ACC112 (cell line): ENCODE measurements at regions not wholly inside any gene's neighbourhood (a gene's known extent, or its start where the extent isn't known, plus 50 kb on each side); places are given as distances from the start of the nearest gene placed in this dataset.

Experiments used
- H2AFZ ChIP-seq: fragments of 200-600 bp; sonication (generic); one replicate; pipeline ENCODE4 v1.6.0; 2017; ENCODE audit warnings: antibody characterized with exemption, low read length; ENCODE audit not compliant: unreplicated experiment
- H3K27ac ChIP-seq: fragments of 200-600 bp; sonication (generic); 2 replicates; pipeline ENCODE4 v1.5.1; 2014; ENCODE audit warnings: low read depth, mild to moderate bottlenecking, antibody characterized with exemption, low read length, moderate library complexity
- H3K27me3 ChIP-seq: fragments of 200-600 bp; sonication (generic); 2 replicates; pipeline ENCODE4 v1.6.1; 2014; ENCODE audit warnings: mild to moderate bottlenecking, antibody characterized with exemption, low read length, moderate library complexity, mixed read lengths; ENCODE audit not compliant: insufficient read depth
- H3K36me3 ChIP-seq: fragments of 200-600 bp; sonication (generic); 2 replicates; pipeline ENCODE4 v1.6.1; 2016; ENCODE audit warnings: mild to moderate bottlenecking, antibody characterized with exemption, low read length, moderate library complexity, mixed read lengths; ENCODE audit not compliant: insufficient read depth
- H3K4me1 ChIP-seq: fragments of 200-600 bp; sonication (generic); one replicate; pipeline ENCODE4 v1.6.1; 2016; ENCODE audit warnings: low read length, mixed read lengths; ENCODE audit not compliant: insufficient read depth, unreplicated experiment, control insufficient read depth
- H3K4me3 ChIP-seq: fragments of 200-600 bp; sonication (generic); 2 replicates; pipeline ENCODE4 v1.5.1; 2014; ENCODE audit warnings: mild to moderate bottlenecking, low read depth, low read length
- H3K79me2 ChIP-seq: fragments of 200-600 bp; sonication (generic); one replicate; pipeline ENCODE4 v1.6.0; 2016; ENCODE audit warnings: low read length; ENCODE audit not compliant: control insufficient read depth, unreplicated experiment, insufficient read depth

DNA sequence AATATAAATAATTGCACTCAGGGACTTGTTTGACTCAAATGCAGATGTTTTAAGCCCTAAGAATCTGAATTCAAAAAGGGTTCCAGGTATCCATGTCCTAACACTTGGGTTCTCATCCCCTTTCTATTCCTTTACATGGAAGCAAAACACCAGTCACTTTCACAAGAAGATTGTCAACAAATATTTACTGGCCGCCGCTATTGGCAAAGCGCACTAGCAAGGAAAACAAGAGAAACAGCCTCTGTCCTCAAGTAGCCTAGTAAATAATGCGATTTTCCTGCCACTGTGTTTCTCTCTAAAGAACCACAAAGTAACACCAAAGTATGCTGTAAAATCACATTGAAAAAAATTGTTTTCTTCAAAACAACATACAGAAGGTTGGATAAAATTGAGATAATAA, 66.7 kb upstream of the EZH2 start:
- H3K4me1 ChIP-seq, result no peaks in the 10 kb centered on the region
- H3K4me3 ChIP-seq, result no peak overlapping the region
- H3K36me3 ChIP-seq, result no peaks in the 10 kb centered on the region
- H3K27ac ChIP-seq, result no peak overlapping the region
- no peak overlapping the region for H2AFZ ChIP-seq
- H3K79me2 ChIP-seq, result no peaks in the 10 kb centered on the region
- H3K27me3 ChIP-seq, result no peaks in the 10 kb centered on the region

DNA sequence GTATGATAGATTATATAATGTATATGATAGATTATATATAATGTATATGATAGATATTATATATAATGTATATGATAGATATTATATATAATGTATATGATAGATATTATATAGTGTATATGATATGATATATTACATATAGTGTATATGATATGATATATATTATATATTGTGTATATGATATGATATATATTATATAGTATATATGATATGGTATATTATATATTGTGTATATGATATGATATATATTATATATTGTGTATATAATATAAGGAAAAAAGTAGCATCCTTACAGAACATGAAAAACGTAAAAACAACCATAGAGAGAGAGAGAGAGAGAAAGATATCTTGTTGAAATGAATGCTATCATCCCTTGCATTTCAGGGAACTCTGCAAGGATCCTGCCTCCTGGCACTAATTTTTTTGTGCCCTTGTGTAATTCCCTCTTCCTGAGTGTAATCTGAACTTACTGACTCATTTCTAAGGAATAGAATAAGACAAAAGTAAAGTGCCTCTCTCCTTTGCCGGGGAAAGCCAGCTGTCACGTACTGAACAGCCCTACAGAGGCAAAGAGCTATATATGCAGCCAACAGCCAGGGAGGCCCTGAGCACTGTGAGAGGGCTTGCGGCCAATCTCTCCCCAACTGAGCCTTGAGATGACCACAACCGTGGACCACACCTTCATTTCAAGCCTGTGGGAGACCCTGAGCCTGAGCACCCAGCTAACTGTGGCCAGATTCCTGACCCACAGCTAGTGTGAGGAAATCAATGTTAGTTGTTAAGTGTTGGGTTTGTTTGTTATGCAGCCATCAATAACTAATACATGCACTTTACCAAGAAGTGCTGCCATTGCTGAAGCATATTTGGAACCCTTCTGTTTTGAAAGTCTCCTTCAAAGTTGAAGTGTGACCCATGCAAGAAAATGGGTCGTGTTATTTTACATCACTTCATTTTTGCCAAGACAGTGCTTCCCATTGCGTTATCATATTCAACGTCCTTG, 61.1 kb upstream of the EZH2 start:
- H3K4me1 ChIP-seq, result peaks cover under 1% of the 10 kb centered on the region
- no peaks in the 10 kb centered on the region for H3K27me3 ChIP-seq
- H3K79me2 ChIP-seq, result no peaks in the 10 kb centered on the region
- no peak overlapping the region for H3K4me3 ChIP-seq
- no peak overlapping the region for H3K27ac ChIP-seq
- no peak overlapping the region for H2AFZ ChIP-seq
- H3K36me3 ChIP-seq, result no peaks in the 10 kb centered on the region

DNA sequence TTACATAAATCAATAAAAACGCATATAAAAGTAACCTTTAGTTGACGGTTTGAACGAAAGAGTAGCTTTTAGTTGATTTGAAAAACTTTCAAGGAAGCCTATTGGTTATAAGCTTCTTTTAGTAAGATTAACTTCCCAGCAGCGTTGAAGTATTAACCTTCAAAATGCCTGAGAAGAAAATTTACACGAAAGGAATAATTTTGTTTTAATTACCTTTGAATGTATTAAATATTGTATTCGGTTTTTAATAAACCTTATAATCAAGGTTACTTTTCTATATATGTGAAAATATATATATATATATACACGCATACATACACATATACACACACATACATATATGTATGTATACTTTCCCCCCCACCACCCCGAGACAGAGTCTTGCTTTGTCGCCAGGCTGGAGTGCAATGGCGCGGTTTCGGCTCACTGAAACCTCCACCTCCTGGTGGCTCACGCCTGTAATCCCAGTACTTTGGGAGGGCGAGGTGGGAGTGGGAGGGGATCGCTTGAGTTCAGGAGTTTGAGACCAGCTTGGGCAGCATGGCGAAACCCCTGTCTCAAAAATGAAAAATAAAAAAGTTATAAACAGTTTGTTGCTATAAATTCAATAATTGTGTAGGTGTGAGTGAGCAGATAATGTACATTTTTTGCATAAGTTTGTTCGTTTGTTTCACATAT, 57.6 kb upstream of the EZH2 start:
- Histone ChIP-seq H3K4me1 (peaks cover 6% of the 10 kb centered on the region), H3K27ac (peak overlapping the region; percentile 75), H3K4me3 (peak overlapping the region; percentile 84), H3K36me3 (no peaks in the 10 kb centered on the region), H3K27me3 (no peaks in the 10 kb centered on the region), H2AFZ (peak overlapping the region; percentile 77), H3K79me2 (no peaks in the 10 kb centered on the region)

DNA sequence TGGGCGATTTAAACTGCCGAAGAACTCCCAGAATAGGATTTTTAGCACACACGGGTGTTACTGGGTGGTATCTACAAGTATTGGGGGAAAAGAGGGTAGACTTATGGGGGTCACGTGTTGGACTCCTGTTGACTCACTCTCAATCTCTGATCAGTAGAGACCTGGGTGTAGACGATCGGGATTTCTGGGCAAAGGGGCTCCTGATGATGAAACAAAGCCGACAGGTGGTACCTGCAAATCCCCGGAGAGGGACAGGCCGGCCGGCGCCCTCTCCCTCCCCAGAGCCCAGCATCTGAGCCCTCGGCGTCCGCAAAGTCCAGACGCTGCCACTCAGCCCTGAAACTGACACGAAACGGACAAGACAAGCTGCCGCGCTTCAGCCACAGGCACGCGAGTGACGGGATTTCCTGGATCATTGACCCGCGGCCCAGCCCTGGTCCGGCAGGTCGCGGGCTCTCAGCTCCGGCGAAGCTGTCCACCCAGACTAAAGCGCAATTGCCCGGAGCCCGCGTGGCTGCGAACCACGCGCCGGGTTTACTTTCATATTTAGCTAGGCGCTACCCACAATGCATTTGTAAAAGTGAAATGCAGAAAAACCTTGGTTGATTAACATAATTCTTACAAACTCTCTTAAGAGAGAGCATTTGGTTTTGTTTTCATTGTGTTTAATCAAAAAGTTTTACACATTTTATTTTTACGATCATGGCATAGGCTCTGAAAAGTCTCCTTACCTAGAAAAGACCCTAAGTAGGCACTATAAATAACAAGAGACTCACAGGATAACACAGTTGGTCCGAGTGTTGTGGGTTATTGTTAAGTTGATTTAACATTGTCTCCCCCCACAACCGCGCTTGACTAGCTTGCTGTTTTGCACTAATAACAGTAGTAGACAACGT, 56.9 kb upstream of the EZH2 start:
- Histone ChIP-seq H3K27me3 (no peaks in the 10 kb centered on the region), H3K36me3 (no peaks in the 10 kb centered on the region), H2AFZ (peak overlapping the region; percentile 77), H3K79me2 (no peaks in the 10 kb centered on the region), H3K4me1 (peaks cover 6% of the 10 kb centered on the region), H3K4me3 (peak overlapping the region; percentile 84), H3K27ac (peak overlapping the region; percentile 75)

DNA sequence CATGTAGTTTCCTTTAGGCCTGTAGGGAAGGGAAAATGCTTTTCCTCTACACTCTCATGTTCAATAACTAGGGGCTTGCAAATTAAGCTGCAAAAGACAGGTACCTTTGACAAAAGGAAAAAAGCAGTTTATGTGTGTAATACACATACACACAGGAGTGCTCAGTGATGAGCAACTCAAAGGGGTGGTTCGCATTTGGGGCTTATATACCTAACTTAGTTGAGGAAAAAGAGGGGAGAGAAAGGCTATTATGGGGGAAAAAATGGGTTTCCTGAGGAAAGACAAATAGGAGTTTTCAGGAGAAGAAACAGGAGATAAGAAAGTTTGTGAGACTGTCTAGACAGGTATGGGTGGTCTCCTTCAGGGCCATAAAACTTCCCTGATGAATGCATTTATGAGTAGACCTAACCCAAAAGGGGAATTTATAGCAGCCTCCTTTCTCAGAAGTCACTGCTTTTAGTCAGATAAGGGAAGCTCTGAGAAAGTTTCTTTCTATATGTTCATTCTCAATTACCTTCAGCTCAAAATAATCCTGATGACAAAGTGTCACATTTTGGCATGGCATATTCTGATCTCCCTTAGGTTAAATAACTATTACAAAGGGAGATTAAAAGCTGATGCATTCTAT, 55.2 kb upstream of the EZH2 start:
- no peaks in the 10 kb centered on the region for H3K79me2 ChIP-seq
- peaks cover 6% of the 10 kb centered on the region for H3K4me1 ChIP-seq
- H3K27me3 ChIP-seq, result no peaks in the 10 kb centered on the region
- H3K36me3 ChIP-seq, result no peaks in the 10 kb centered on the region
- H2AFZ ChIP-seq, result no peak overlapping the region
- no peak overlapping the region for H3K27ac ChIP-seq
- no peak overlapping the region for H3K4me3 ChIP-seq

DNA sequence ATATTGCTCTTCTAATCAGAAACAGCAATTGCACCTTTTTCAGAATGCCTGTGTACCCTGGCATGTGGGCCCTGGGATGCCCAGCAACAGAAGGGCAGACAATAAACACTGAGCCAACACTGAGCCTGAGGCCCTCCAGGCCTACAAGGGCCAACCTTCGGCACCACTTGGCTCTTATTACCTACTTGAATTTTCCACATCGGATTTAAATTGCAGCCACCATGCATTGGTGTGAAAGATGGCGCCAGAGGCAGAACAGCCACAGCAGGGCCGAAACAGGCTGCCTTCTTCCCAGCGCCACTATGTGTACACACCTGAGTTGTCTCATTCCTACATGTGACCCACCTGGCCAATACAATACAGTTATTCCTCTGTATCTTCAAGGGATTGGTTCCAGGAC, 51.4 kb upstream of the EZH2 start:
- Histone ChIP-seq H3K36me3 (no peaks in the 10 kb centered on the region), H3K27me3 (no peaks in the 10 kb centered on the region), H3K27ac (no peak overlapping the region), H3K79me2 (no peaks in the 10 kb centered on the region), H3K4me1 (peaks cover 6% of the 10 kb centered on the region), H3K4me3 (no peak overlapping the region), H2AFZ (no peak overlapping the region)
